ENCODE measurements at regions not wholly inside any gene's neighbourhood (a gene's known extent, or its start where the extent isn't known, plus 50 kb on each side); places are given as distances from the start of the nearest gene placed in this dataset.

- TF ChIP-seq CTCF (IDR thresholded peaks at IDR 0.05; ENCODE audit: low read length) (no peak), EZH2 (IDR thresholded peaks at IDR 0.05; ENCODE audit: borderline replicate concordance, low read length) (no peak)
Measured at GRCh38 chr20:47440857-47441773, 60.6 kb upstream of the NCOA3 start.

Data from OCI-LY1 (cell line).